Lower lobe of right lung (tissue), 2 donors: ENCODE measurements at regions not wholly inside any gene's neighbourhood (a gene's known extent, or its start where the extent isn't known, plus 50 kb on each side); places are given as distances from the start of the nearest gene placed in this dataset.

ENCODE experiments used
- ATAC-seq, 2 donors: fragments of 200-7000 bp; cut with Tn5 transposase; one replicate each; pipeline ENCODE4 v1.9.1; 2020 to 2022; ENCODE audit warnings: mild to moderate bottlenecking in 2 of 2, moderate library complexity in 2 of 2
- DNase-seq: peaks from one replicate; pipeline ENCODE4 v3.0.0-alpha.2; 2020
- H3K27ac ChIP-seq: fragments of 200-600 bp; one replicate; pipeline ENCODE4 v1.8.0; 2022
- H3K27me3 ChIP-seq: fragments of 200-600 bp; one replicate; pipeline ENCODE4 v1.8.0; 2022; ENCODE audit warnings: low read depth
- H3K36me3 ChIP-seq: fragments of 200-600 bp; one replicate; pipeline ENCODE4 v1.8.0; 2022; ENCODE audit warnings: mild to moderate bottlenecking
- H3K4me1 ChIP-seq: fragments of 200-600 bp; one replicate; pipeline ENCODE4 v1.8.0; 2022
- H3K4me3 ChIP-seq: fragments of 200-600 bp; one replicate; pipeline ENCODE4 v1.8.0; 2022; ENCODE audit warnings: mild to moderate bottlenecking
- H3K9me3 ChIP-seq: fragments of 200-600 bp; one replicate; pipeline ENCODE4 v1.8.0; 2022
- CTCF ChIP-seq: fragments of 200-600 bp; IDR thresholded peaks from one replicate; pipeline ENCODE4 v1.8.0; 2022; ENCODE audit warnings: antibody characterized with exemption, mild to moderate bottlenecking
- intact Hi-C: fragments of 100-400 bp; cut with DNase I; formaldehyde crosslinking; loops from one replicate; pipeline ENCODE4 v1.11.0; 2022
- donor health status: DM: no; HTN: yes; CAD: no; lungs with severe emphysema.

- no peaks in the 10 kb centered on the region for H3K4me1 ChIP-seq
- no peak for TF ChIP-seq CTCF
- ATAC-seq (no peak), DNase-seq (no peak)
- intact Hi-C loops, result no loop called here
- no peaks in the 10 kb centered on the region for H3K36me3 ChIP-seq
- no peaks in the 10 kb centered on the region for H3K9me3 ChIP-seq
- H3K4me3 ChIP-seq, result no peak overlapping the region
- H3K27me3 ChIP-seq, result no peaks in the 10 kb centered on the region
- no peak overlapping the region for H3K27ac ChIP-seq
Measured at GRCh38 chrY:7437086-7437485, 525.5 kb upstream of the AMELY start.

GRCh38 chrY:7433817-7434809 is 522.6 kb upstream of the AMELY start:
- H3K27me3 ChIP-seq, result no peaks in the 10 kb centered on the region
- no peak overlapping the region for H3K4me3 ChIP-seq
- H3K36me3 ChIP-seq, result no peaks in the 10 kb centered on the region
- no peaks in the 10 kb centered on the region for H3K4me1 ChIP-seq
- ATAC-seq (no peak), DNase-seq (no peak)
- H3K9me3 ChIP-seq, result no peaks in the 10 kb centered on the region
- intact Hi-C loops, result no loop called here
- TF ChIP-seq CTCF, result no peak
- H3K27ac ChIP-seq, result no peak overlapping the region

GRCh38 chrY:7419165-7419564 is 507.6 kb upstream of the AMELY start:
- Histone ChIP-seq H3K9me3 (no peaks in the 10 kb centered on the region), H3K36me3 (no peaks in the 10 kb centered on the region), H3K27me3 (no peaks in the 10 kb centered on the region), H3K4me3 (no peak overlapping the region), H3K4me1 (no peaks in the 10 kb centered on the region), H3K27ac (no peak overlapping the region)
- no peak for TF ChIP-seq CTCF
- DNase-seq (no peak), ATAC-seq (no peak)
- intact Hi-C loops, result no loop called here

- intact Hi-C loops, result no loop called here
- H3K4me3 ChIP-seq, result no peak overlapping the region
- H3K27me3 ChIP-seq, result no peaks in the 10 kb centered on the region
- ATAC-seq (no peak), DNase-seq (no peak)
- H3K4me1 ChIP-seq, result no peaks in the 10 kb centered on the region
- no peak for TF ChIP-seq CTCF
- H3K27ac ChIP-seq, result no peak overlapping the region
- H3K9me3 ChIP-seq, result no peaks in the 10 kb centered on the region
- H3K36me3 ChIP-seq, result no peaks in the 10 kb centered on the region
Measured at GRCh38 chrY:7417946-7418345, 506.4 kb upstream of the AMELY start.

GRCh38 chrY:7416406-7416805 is 504.9 kb upstream of the AMELY start:
- H3K9me3 ChIP-seq, result no peaks in the 10 kb centered on the region
- no peak overlapping the region for H3K4me3 ChIP-seq
- no peak overlapping the region for H3K27ac ChIP-seq
- TF ChIP-seq CTCF, result no peak
- ATAC-seq (no peak), DNase-seq (no peak)
- no peaks in the 10 kb centered on the region for H3K36me3 ChIP-seq
- intact Hi-C loops, result no loop called here
- H3K27me3 ChIP-seq, result no peaks in the 10 kb centered on the region
- H3K4me1 ChIP-seq, result no peaks in the 10 kb centered on the region
